HL-60 (cell line): ENCODE measurements at regions not wholly inside any gene's neighbourhood (a gene's known extent, or its start where the extent isn't known, plus 50 kb on each side); places are given as distances from the start of the nearest gene placed in this dataset.

Experiments used
- GABPA ChIP-seq: IDR thresholded peaks from 2 replicates; pipeline ENCODE4 v1.6.1; 2012; ENCODE audit warnings: low read depth
- POLR2AphosphoS5 ChIP-seq: IDR thresholded peaks from 2 replicates; pipeline ENCODE4 v1.6.1; 2012; ENCODE audit warnings: low read depth
- SPI1 ChIP-seq: IDR thresholded peaks from 2 replicates; pipeline ENCODE4 v1.6.1; 2012; ENCODE audit warnings: low read depth, mild to moderate bottlenecking, borderline replicate concordance
- TF ChIP-seq, protein P1 (sequence below): IDR thresholded peaks from one replicate; pipeline ENCODE4 v1.5.1; 2011; ENCODE audit warnings: low read length, control low read depth, inconsistent platforms; ENCODE audit not compliant: insufficient read depth
- TF ChIP-seq, protein P2 (sequence below): IDR thresholded peaks from 2 replicates; pipeline ENCODE4 v1.6.1; 2012; ENCODE audit warnings: low read depth; ENCODE audit not compliant: insufficient replicate concordance

DNA sequence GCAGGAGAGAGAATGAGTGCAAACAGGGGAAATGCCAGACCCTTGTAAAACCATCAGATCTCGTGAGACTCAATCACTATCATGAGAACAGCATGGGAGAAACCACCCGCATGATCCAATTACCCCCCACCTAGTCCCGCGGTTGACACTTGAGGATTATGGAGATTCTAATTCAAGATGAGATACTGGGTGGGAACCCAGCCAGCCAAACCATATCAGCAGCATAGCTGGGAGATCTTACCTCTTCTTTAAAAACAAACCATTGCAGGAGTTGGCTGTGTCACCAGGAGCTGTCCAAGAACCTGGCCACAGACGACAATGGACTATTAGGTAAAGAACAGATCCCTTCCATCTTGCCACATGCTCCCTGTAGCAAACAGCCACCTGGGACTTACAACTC is 422.7 kb downstream of the MATN1 start:
- TF ChIP-seq, protein P1, sequence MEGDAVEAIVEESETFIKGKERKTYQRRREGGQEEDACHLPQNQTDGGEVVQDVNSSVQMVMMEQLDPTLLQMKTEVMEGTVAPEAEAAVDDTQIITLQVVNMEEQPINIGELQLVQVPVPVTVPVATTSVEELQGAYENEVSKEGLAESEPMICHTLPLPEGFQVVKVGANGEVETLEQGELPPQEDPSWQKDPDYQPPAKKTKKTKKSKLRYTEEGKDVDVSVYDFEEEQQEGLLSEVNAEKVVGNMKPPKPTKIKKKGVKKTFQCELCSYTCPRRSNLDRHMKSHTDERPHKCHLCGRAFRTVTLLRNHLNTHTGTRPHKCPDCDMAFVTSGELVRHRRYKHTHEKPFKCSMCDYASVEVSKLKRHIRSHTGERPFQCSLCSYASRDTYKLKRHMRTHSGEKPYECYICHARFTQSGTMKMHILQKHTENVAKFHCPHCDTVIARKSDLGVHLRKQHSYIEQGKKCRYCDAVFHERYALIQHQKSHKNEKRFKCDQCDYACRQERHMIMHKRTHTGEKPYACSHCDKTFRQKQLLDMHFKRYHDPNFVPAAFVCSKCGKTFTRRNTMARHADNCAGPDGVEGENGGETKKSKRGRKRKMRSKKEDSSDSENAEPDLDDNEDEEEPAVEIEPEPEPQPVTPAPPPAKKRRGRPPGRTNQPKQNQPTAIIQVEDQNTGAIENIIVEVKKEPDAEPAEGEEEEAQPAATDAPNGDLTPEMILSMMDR: no peak
- TF ChIP-seq POLR2AphosphoS5 (no peak), GABPA (no peak), SPI1 (no peak)
- TF ChIP-seq, protein P2, sequence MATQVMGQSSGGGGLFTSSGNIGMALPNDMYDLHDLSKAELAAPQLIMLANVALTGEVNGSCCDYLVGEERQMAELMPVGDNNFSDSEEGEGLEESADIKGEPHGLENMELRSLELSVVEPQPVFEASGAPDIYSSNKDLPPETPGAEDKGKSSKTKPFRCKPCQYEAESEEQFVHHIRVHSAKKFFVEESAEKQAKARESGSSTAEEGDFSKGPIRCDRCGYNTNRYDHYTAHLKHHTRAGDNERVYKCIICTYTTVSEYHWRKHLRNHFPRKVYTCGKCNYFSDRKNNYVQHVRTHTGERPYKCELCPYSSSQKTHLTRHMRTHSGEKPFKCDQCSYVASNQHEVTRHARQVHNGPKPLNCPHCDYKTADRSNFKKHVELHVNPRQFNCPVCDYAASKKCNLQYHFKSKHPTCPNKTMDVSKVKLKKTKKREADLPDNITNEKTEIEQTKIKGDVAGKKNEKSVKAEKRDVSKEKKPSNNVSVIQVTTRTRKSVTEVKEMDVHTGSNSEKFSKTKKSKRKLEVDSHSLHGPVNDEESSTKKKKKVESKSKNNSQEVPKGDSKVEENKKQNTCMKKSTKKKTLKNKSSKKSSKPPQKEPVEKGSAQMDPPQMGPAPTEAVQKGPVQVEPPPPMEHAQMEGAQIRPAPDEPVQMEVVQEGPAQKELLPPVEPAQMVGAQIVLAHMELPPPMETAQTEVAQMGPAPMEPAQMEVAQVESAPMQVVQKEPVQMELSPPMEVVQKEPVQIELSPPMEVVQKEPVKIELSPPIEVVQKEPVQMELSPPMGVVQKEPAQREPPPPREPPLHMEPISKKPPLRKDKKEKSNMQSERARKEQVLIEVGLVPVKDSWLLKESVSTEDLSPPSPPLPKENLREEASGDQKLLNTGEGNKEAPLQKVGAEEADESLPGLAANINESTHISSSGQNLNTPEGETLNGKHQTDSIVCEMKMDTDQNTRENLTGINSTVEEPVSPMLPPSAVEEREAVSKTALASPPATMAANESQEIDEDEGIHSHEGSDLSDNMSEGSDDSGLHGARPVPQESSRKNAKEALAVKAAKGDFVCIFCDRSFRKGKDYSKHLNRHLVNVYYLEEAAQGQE: no peak
